CD4-positive, alpha-beta T cell (primary cell): ENCODE measurements at regions not wholly inside any gene's neighbourhood (a gene's known extent, or its start where the extent isn't known, plus 50 kb on each side); places are given as distances from the start of the nearest gene placed in this dataset.

ENCODE experiments used
- ATAC-seq: fragments of 200-7000 bp; cut with Tn5 transposase; one replicate; pipeline ENCODE4 v1.10.0; 2022; ENCODE audit warnings: mild to moderate bottlenecking; ENCODE audit not compliant: poor library complexity
- CTCF ChIA-PET: fragments of 350-600 bp; sonication (Branson Sonifier 250); formaldehyde crosslinking; loops from one replicate; lab custom pipeline; 2021; ENCODE audit warnings: antibody characterized with exemption, inconsistent platforms; lab: Charles Lee
- POLR2A ChIA-PET: fragments of 350-600 bp; sonication (Branson Sonifier 250); formaldehyde crosslinking; loops from one replicate; lab custom pipeline; 2021; ENCODE audit warnings: antibody characterized with exemption, inconsistent platforms; lab: Charles Lee
- DNase-seq, 14 experiments: peaks; one replicate each; pipeline ENCODE4 v3.0.0-alpha.2; 2013 to 2020; ENCODE audit warnings: mixed read lengths in 2 of 14
- H3K27ac ChIP-seq, 2 donors: one replicate each; pipeline versions ENCODE4 v1.5.1 to v1.7.0; 2013; ENCODE audit warnings: low read length in 2 of 2, low read depth in 1 of 2, mild to moderate bottlenecking in 1 of 2
- H3K27me3 ChIP-seq, 2 experiments: 1 replicate in 1 of 2; 2 replicates in 1 of 2; pipeline versions ENCODE4 v1.6.1 to v1.7.0; 2013; ENCODE audit warnings: low read length in 2 of 2, control low read depth in 1 of 2, mild to moderate bottlenecking in 1 of 2, moderate library complexity in 1 of 2; ENCODE audit not compliant: insufficient read depth in 2 of 2, control insufficient read depth in 1 of 2
- H3K36me3 ChIP-seq: one replicate; pipeline ENCODE4 v1.6.1; 2013; ENCODE audit warnings: low read length, control low read depth; ENCODE audit not compliant: insufficient read depth
- H3K4me1 ChIP-seq: one replicate; pipeline ENCODE4 v1.6.1; 2013; ENCODE audit warnings: low read length, control low read depth; ENCODE audit not compliant: insufficient read depth
- H3K4me3 ChIP-seq: one replicate; pipeline ENCODE4 v1.5.1; 2013; ENCODE audit warnings: mild to moderate bottlenecking, low read length, moderate library complexity
- H3K9me3 ChIP-seq, 2 experiments: 1 replicate in 1 of 2; 2 replicates in 1 of 2; pipeline versions ENCODE4 v1.6.1 to v1.7.0; 2013; ENCODE audit warnings: low read length in 2 of 2, mild to moderate bottlenecking in 2 of 2, control low read depth in 1 of 2, moderate library complexity in 1 of 2; ENCODE audit not compliant: control insufficient read depth in 1 of 2, insufficient read depth in 1 of 2
- H3K27ac Mint-ChIP-seq: one replicate; pipeline ENCODE4 v1.8.0; 2020; ENCODE audit warnings: mixed read lengths
- H3K27me3 Mint-ChIP-seq: one replicate; pipeline ENCODE4 v1.8.0; 2021; ENCODE audit warnings: mixed read lengths
- H3K36me3 Mint-ChIP-seq: one replicate; pipeline ENCODE4 v1.8.0; 2021; ENCODE audit warnings: low read depth, mixed read lengths
- H3K4me1 Mint-ChIP-seq: one replicate; pipeline ENCODE4 v1.8.0; 2021; ENCODE audit warnings: low read depth, mixed read lengths
- H3K4me3 Mint-ChIP-seq: one replicate; pipeline ENCODE4 v1.8.0; 2020; ENCODE audit warnings: mild to moderate bottlenecking, mixed read lengths
- H3K9me3 Mint-ChIP-seq: one replicate; pipeline ENCODE4 v1.8.0; 2020; ENCODE audit warnings: mixed read lengths
- CTCF ChIP-seq: fragments of 200-600 bp; IDR thresholded peaks from one replicate; pipeline ENCODE4 v1.8.0; 2022; ENCODE audit warnings: antibody characterized with exemption, mild to moderate bottlenecking
- intact Hi-C, 2 experiments: fragments of 100-400 bp; cut with DNase I in 1 of 2; cut with micrococcal nuclease in 1 of 2; formaldehyde crosslinking; loops; one replicate each; pipeline versions ENCODE4 v1.15.1 to v1.9.0; 2023 to 2025; cut with DNase I, micrococcal nuclease

DNA sequence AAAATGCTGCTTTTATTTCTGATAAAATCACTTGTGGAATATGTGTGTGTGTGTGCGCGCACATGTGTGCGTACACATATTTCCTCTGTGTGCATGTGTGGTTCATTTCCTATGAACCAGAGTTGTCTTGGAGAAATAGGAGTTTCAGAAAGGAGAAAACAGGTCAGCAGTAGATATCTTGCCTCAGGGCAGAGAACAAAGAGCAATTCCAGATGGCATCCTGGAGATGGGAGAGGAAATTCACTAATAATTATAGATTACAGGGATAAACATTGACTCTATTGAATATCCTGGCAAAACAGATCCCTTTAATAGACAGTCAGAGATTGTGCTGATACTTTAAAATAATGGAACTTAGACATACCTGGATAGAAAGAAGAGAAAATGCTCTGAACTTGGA, 298.0 kb downstream of the TRIB2 start:
- Mint-ChIP-seq H3K27ac (no peak overlapping the region), H3K4me1 (no peaks in the 10 kb centered on the region), H3K9me3 (no peaks in the 10 kb centered on the region), H3K27me3 (peaks cover 57% of the 10 kb centered on the region), H3K36me3 (no peaks in the 10 kb centered on the region), H3K4me3 (no peak overlapping the region)
- H3K27ac ChIP-seq = no peak overlapping the region
- no peaks in the 10 kb centered on the region for H3K36me3 ChIP-seq
- intact Hi-C loops = no loop called here
- DNase-seq = no peak
- POLR2A ChIA-PET = no interaction called here
- no peak for TF ChIP-seq CTCF
- H3K4me1 ChIP-seq = no peaks in the 10 kb centered on the region
- H3K27me3 ChIP-seq = peaks cover 10 to 31% of the 10 kb centered on the region in 2 experiments
- no peak overlapping the region for H3K4me3 ChIP-seq
- no peak for ATAC-seq
- no peaks in the 10 kb centered on the region for H3K9me3 ChIP-seq
- CTCF ChIA-PET = no interaction called here

DNA sequence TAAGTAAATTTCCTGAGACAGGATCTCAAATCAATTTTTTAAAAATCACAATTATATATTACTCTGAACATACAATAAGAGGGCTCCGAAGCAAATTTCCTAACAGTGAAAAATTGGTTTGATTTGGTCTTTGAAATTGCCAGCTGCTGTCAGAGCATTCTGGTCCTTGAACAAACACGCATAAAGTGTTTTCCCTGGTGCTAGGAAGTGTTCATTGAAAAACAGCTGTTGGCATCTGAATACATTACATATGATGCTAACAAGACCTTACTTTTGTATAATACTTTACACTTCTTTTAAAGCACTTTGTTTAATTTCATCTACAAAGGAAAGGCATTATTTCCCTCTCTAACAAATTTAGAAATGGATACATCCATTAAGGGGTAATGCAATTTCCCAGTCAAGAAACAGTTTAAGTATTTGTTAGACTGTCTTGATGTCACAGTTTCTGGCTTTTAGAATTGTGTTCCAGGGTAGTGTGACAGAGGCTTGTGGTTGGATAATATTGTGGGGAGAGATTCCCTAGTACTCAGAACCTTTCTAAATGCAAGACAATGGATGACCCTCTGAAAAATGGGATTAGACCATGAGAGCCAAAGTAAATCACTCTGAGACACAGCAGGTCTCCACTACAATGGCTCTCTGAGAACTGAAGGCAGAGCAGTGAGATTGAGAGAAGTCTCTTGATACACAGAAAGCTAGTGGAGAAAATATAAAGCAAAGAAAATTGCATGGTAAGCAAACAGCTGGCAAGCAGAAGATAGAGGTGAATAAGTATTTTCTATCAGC, 299.0 kb downstream of the TRIB2 start:
- Histone ChIP-seq H3K9me3 (no peaks in the 10 kb centered on the region), H3K27me3 (peaks cover 10 to 37% of the 10 kb centered on the region in 2 experiments), H3K4me1 (no peaks in the 10 kb centered on the region), H3K27ac (no peak overlapping the region), H3K4me3 (no peak overlapping the region), H3K36me3 (no peaks in the 10 kb centered on the region)
- Mint-ChIP-seq H3K9me3 (no peaks in the 10 kb centered on the region), H3K27me3 (peaks cover 57% of the 10 kb centered on the region), H3K4me3 (no peak overlapping the region), H3K4me1 (no peaks in the 10 kb centered on the region), H3K27ac (no peak overlapping the region), H3K36me3 (no peaks in the 10 kb centered on the region)
- DNase-seq (no peak), ATAC-seq (no peak)
- no peak for TF ChIP-seq CTCF
- POLR2A ChIA-PET = no interaction called here
- intact Hi-C loops = no loop called here
- CTCF ChIA-PET = no interaction called here

DNA sequence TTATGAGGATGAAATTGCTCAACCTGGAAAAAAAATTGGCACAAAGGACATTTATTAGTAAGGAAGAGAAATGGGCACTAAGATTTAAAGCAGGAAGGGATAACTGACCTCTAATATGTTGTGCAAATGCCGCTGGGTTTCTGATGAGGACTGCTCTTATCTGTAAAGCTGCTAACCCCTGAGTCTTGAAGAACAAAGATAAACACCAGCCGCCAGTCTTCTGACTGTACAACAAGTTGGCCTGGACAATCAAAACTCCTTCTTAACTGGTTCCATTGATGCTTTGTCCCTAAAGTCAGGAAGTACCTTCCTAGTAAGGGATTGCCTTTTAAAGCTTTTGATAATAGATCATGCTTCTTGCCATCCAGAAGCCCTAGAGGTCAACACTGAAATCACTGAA, 301.8 kb downstream of the TRIB2 start:
- H3K4me1 Mint-ChIP-seq = no peaks in the 10 kb centered on the region
- H3K27ac Mint-ChIP-seq = no peak overlapping the region
- H3K9me3 Mint-ChIP-seq = no peaks in the 10 kb centered on the region
- H3K27me3 Mint-ChIP-seq = peaks cover 45% of the 10 kb centered on the region
- ATAC-seq = no peak
- Histone ChIP-seq H3K4me3 (no peak overlapping the region), H3K4me1 (no peaks in the 10 kb centered on the region), H3K9me3 (no peaks in the 10 kb centered on the region), H3K27ac (no peak overlapping the region), H3K27me3 (peaks cover 8 to 27% of the 10 kb centered on the region in 2 experiments), H3K36me3 (no peaks in the 10 kb centered on the region)
- H3K36me3 Mint-ChIP-seq = no peaks in the 10 kb centered on the region
- CTCF ChIA-PET = no interaction called here
- intact Hi-C loops = no loop called here
- DNase-seq = no peak
- no peak for TF ChIP-seq CTCF
- no peak overlapping the region for H3K4me3 Mint-ChIP-seq
- POLR2A ChIA-PET = interaction anchor here (0.7 kb wide), 1 partner anchor 675 kb away, joined by 3 read pairs; no protein-coding TSS in a partner anchor
